ENCODE measurements at regions not wholly inside any gene's neighbourhood (a gene's known extent, or its start where the extent isn't known, plus 50 kb on each side); places are given as distances from the start of the nearest gene placed in this dataset.

- ATAC-seq (no peak), DNase-seq (no peak)
- Mint-ChIP-seq H3K4me3 (no peak overlapping the region), H3K9me3 (peaks cover 4 to 40% (median 20%) of the 10 kb centered on the region in 11 donors), H3K4me1 (no peaks in the 10 kb centered on the region), H3K27ac (no peak overlapping the region), H3K36me3 (peaks cover 0 to 5% (median 0%) of the 10 kb centered on the region in 5 donors), H3K27me3 (no peaks in the 10 kb centered on the region)
- ChIA-PET CTCF (no interaction called here), POLR2A (no interaction called here)
- Histone ChIP-seq H3K27me3 (ENCODE audit: control insufficient read depth in 2 of 2, insufficient read depth in 2 of 2, low read length in 2 of 2) (no peaks in the 10 kb centered on the region), H3K27ac (ENCODE audit: low read depth, low read length) (no peak overlapping the region), H3K9me3 (ENCODE audit: control insufficient read depth in 2 of 3, low read length in 3 of 3) (peaks cover 0 to 6% (median 0%) of the 10 kb centered on the region in 3 experiments), H3K36me3 (ENCODE audit: control insufficient read depth in 2 of 3, insufficient read depth in 3 of 3, low read length in 3 of 3) (no peaks in the 10 kb centered on the region), H3K4me1 (ENCODE audit: control insufficient read depth in 2 of 2, insufficient read depth in 2 of 2, low read length in 2 of 2) (no peaks in the 10 kb centered on the region), H3K4me3 (ENCODE audit: low read length) (no peak overlapping the region)
- intact Hi-C loops (cut with micrococcal nuclease) = no loop called here
These were observed 621.6 kb upstream of the CHRM3 start for GRCh38 chr1:238764779-238765178.

- POLR2A ChIA-PET = no interaction called here
- H3K36me3 ChIP-seq (ENCODE audit: control insufficient read depth in 2 of 3, insufficient read depth in 3 of 3, low read length in 3 of 3) = no peaks in the 10 kb centered on the region
- ATAC-seq = no peak
- no peak overlapping the region for H3K4me3 ChIP-seq (ENCODE audit: low read length)
- H3K36me3 Mint-ChIP-seq = no peaks in the 10 kb centered on the region
- no peaks in the 10 kb centered on the region for H3K4me1 ChIP-seq (ENCODE audit: control insufficient read depth in 2 of 2, insufficient read depth in 2 of 2, low read length in 2 of 2)
- H3K27ac ChIP-seq (ENCODE audit: low read depth, low read length) = no peak overlapping the region
- intact Hi-C loops (cut with micrococcal nuclease) = no loop called here
- H3K27ac Mint-ChIP-seq = no peak overlapping the region
- no peaks in the 10 kb centered on the region for H3K27me3 Mint-ChIP-seq
- no peak overlapping the region for H3K4me3 Mint-ChIP-seq
- H3K4me1 Mint-ChIP-seq = no peaks in the 10 kb centered on the region
- H3K9me3 ChIP-seq (ENCODE audit: control insufficient read depth in 2 of 3, low read length in 3 of 3) = peaks cover 0 to 5% (median 0%) of the 10 kb centered on the region in 3 experiments
- peaks cover 0 to 12% (median 4%) of the 10 kb centered on the region in 11 donors for H3K9me3 Mint-ChIP-seq
- CTCF ChIA-PET = no interaction called here
- DNase-seq = no peak
- no peaks in the 10 kb centered on the region for H3K27me3 ChIP-seq (ENCODE audit: control insufficient read depth in 2 of 2, insufficient read depth in 2 of 2, low read length in 2 of 2)
These were observed 633.1 kb upstream of the CHRM3 start for GRCh38 chr1:238753252-238753651.

- intact Hi-C loops (cut with micrococcal nuclease) = no loop called here
- H3K27ac Mint-ChIP-seq = no peak overlapping the region
These were observed 634.0 kb upstream of the CHRM3 start for GRCh38 chr1:238752327-238752726.

GRCh38 chr1:238745069-238745468, 641.3 kb upstream of the CHRM3 start:
- peaks cover 0 to 29% (median 6%) of the 10 kb centered on the region in 11 donors for H3K9me3 Mint-ChIP-seq
- no peak for ATAC-seq
- CTCF ChIA-PET = no interaction called here

More at GRCh38 chr1:238752327-238752726, 634.0 kb upstream of the CHRM3 start:
- Mint-ChIP-seq H3K36me3 (no peaks in the 10 kb centered on the region), H3K27me3 (no peaks in the 10 kb centered on the region), H3K4me3 (no peak overlapping the region), H3K4me1 (no peaks in the 10 kb centered on the region), H3K9me3 (peaks cover 2 to 12% (median 5%) of the 10 kb centered on the region in 11 donors)
- ChIA-PET CTCF (no interaction called here), POLR2A (no interaction called here)
- no peaks in the 10 kb centered on the region for H3K4me1 ChIP-seq (ENCODE audit: control insufficient read depth in 2 of 2, insufficient read depth in 2 of 2, low read length in 2 of 2)
- peaks cover 0 to 5% (median 0%) of the 10 kb centered on the region in 3 experiments for H3K9me3 ChIP-seq (ENCODE audit: control insufficient read depth in 2 of 3, low read length in 3 of 3)
- H3K27me3 ChIP-seq (ENCODE audit: control insufficient read depth in 2 of 2, insufficient read depth in 2 of 2, low read length in 2 of 2) = no peaks in the 10 kb centered on the region
- no peaks in the 10 kb centered on the region for H3K36me3 ChIP-seq (ENCODE audit: control insufficient read depth in 2 of 3, insufficient read depth in 3 of 3, low read length in 3 of 3)
- DNase-seq = no peak
- no peak overlapping the region for H3K27ac ChIP-seq (ENCODE audit: low read depth, low read length)
- ATAC-seq = no peak
- no peak overlapping the region for H3K4me3 ChIP-seq (ENCODE audit: low read length)

GRCh38 chr1:238738892-238739291, 647.5 kb upstream of the CHRM3 start:
- ATAC-seq (no peak), DNase-seq (no peak)
- POLR2A ChIA-PET = no interaction called here
- Histone ChIP-seq H3K4me3 (ENCODE audit: low read length) (no peak overlapping the region), H3K9me3 (ENCODE audit: control insufficient read depth in 2 of 3, low read length in 3 of 3) (no peaks in the 10 kb centered on the region), H3K4me1 (ENCODE audit: control insufficient read depth in 2 of 2, insufficient read depth in 2 of 2, low read length in 2 of 2) (no peaks in the 10 kb centered on the region), H3K27me3 (ENCODE audit: control insufficient read depth in 2 of 2, insufficient read depth in 2 of 2, low read length in 2 of 2) (no peaks in the 10 kb centered on the region), H3K27ac (ENCODE audit: low read depth, low read length) (no peak overlapping the region), H3K36me3 (ENCODE audit: control insufficient read depth in 2 of 3, insufficient read depth in 3 of 3, low read length in 3 of 3) (no peaks in the 10 kb centered on the region)
- no peak overlapping the region for H3K4me3 Mint-ChIP-seq
- no peak overlapping the region for H3K27ac Mint-ChIP-seq
- H3K9me3 Mint-ChIP-seq = peaks cover 0 to 12% (median 2%) of the 10 kb centered on the region in 11 donors
- no peaks in the 10 kb centered on the region for H3K4me1 Mint-ChIP-seq
- intact Hi-C loops (cut with micrococcal nuclease) = no loop called here
- H3K36me3 Mint-ChIP-seq = no peaks in the 10 kb centered on the region
- CTCF ChIA-PET = interaction anchor here (0.6 kb wide), 1 partner anchor 49 kb away, joined by 4 read pairs; no protein-coding TSS in a partner anchor
- no peaks in the 10 kb centered on the region for H3K27me3 Mint-ChIP-seq

More at GRCh38 chr1:238745069-238745468, 641.3 kb upstream of the CHRM3 start:
- POLR2A ChIA-PET = no interaction called here
- no peaks in the 10 kb centered on the region for H3K4me1 Mint-ChIP-seq
- H3K36me3 Mint-ChIP-seq = no peaks in the 10 kb centered on the region
- no peak overlapping the region for H3K27ac Mint-ChIP-seq
- no peak overlapping the region for H3K27ac ChIP-seq (ENCODE audit: low read depth, low read length)
- no peaks in the 10 kb centered on the region for H3K4me1 ChIP-seq (ENCODE audit: control insufficient read depth in 2 of 2, insufficient read depth in 2 of 2, low read length in 2 of 2)
- intact Hi-C loops (cut with micrococcal nuclease) = no loop called here
- H3K4me3 Mint-ChIP-seq = no peak overlapping the region
- H3K27me3 Mint-ChIP-seq = no peaks in the 10 kb centered on the region
- no peaks in the 10 kb centered on the region for H3K36me3 ChIP-seq (ENCODE audit: control insufficient read depth in 2 of 3, insufficient read depth in 3 of 3, low read length in 3 of 3)
- no peaks in the 10 kb centered on the region for H3K27me3 ChIP-seq (ENCODE audit: control insufficient read depth in 2 of 2, insufficient read depth in 2 of 2, low read length in 2 of 2)
- H3K4me3 ChIP-seq (ENCODE audit: low read length) = no peak overlapping the region
- no peak for DNase-seq
- peaks cover 0 to 7% (median 0%) of the 10 kb centered on the region in 3 experiments for H3K9me3 ChIP-seq (ENCODE audit: control insufficient read depth in 2 of 3, low read length in 3 of 3)

- Mint-ChIP-seq H3K9me3 (peaks cover 0 to 10% (median 0%) of the 10 kb centered on the region in 11 donors), H3K36me3 (no peaks in the 10 kb centered on the region), H3K4me3 (no peak overlapping the region), H3K27me3 (no peaks in the 10 kb centered on the region), H3K27ac (no peak overlapping the region), H3K4me1 (no peaks in the 10 kb centered on the region)
- no peak for DNase-seq
- no peak for ATAC-seq
- intact Hi-C loops (cut with micrococcal nuclease) = no loop called here
- H3K27me3 ChIP-seq (ENCODE audit: control insufficient read depth in 2 of 2, insufficient read depth in 2 of 2, low read length in 2 of 2) = no peaks in the 10 kb centered on the region
- no peak overlapping the region for H3K27ac ChIP-seq (ENCODE audit: low read depth, low read length)
- no peak overlapping the region for H3K4me3 ChIP-seq (ENCODE audit: low read length)
- no peaks in the 10 kb centered on the region for H3K4me1 ChIP-seq (ENCODE audit: control insufficient read depth in 2 of 2, insufficient read depth in 2 of 2, low read length in 2 of 2)
- ChIA-PET POLR2A (no interaction called here), CTCF (no interaction called here)
- H3K9me3 ChIP-seq (ENCODE audit: control insufficient read depth in 2 of 3, low read length in 3 of 3) = no peaks in the 10 kb centered on the region
- H3K36me3 ChIP-seq (ENCODE audit: control insufficient read depth in 2 of 3, insufficient read depth in 3 of 3, low read length in 3 of 3) = no peaks in the 10 kb centered on the region
These were observed 658.7 kb upstream of the CHRM3 start for GRCh38 chr1:238727670-238728069.

GRCh38 chr1:238722812-238723211, 663.6 kb upstream of the CHRM3 start:
- no peaks in the 10 kb centered on the region for H3K9me3 ChIP-seq (ENCODE audit: control insufficient read depth in 2 of 3, low read length in 3 of 3)
- H3K4me1 Mint-ChIP-seq = no peaks in the 10 kb centered on the region
- no peaks in the 10 kb centered on the region for H3K27me3 Mint-ChIP-seq
- no peaks in the 10 kb centered on the region for H3K27me3 ChIP-seq (ENCODE audit: control insufficient read depth in 2 of 2, insufficient read depth in 2 of 2, low read length in 2 of 2)
- H3K4me1 ChIP-seq (ENCODE audit: control insufficient read depth in 2 of 2, insufficient read depth in 2 of 2, low read length in 2 of 2) = no peaks in the 10 kb centered on the region
- no peak overlapping the region for H3K4me3 Mint-ChIP-seq
- ChIA-PET POLR2A (no interaction called here), CTCF (no interaction called here)
- no peak overlapping the region for H3K27ac Mint-ChIP-seq
- no peaks in the 10 kb centered on the region for H3K36me3 ChIP-seq (ENCODE audit: control insufficient read depth in 2 of 3, insufficient read depth in 3 of 3, low read length in 3 of 3)
- no peak for ATAC-seq
- no peaks in the 10 kb centered on the region for H3K36me3 Mint-ChIP-seq
- intact Hi-C loops (cut with micrococcal nuclease) = no loop called here
- H3K27ac ChIP-seq (ENCODE audit: low read depth, low read length) = no peak overlapping the region
- DNase-seq = no peak
- H3K4me3 ChIP-seq (ENCODE audit: low read length) = no peak overlapping the region
- H3K9me3 Mint-ChIP-seq = peaks cover 0 to 18% (median 8%) of the 10 kb centered on the region in 11 donors
